HG03108 (cell line): ENCODE measurements at regions not wholly inside any gene's neighbourhood (a gene's known extent, or its start where the extent isn't known, plus 50 kb on each side); places are given as distances from the start of the nearest gene placed in this dataset.

Experiments
- ATAC-seq: cut with Tn5 transposase; IDR thresholded peaks from one replicate; pipeline ENCODE4 v1.9.1; 2021; ENCODE audit warnings: moderate library complexity; ENCODE audit not compliant: unreplicated experiment

GRCh38 chr14:61193476-61193875 lies 87.7 kb downstream of the TMEM30B start:
- no peak for ATAC-seq

DNA sequence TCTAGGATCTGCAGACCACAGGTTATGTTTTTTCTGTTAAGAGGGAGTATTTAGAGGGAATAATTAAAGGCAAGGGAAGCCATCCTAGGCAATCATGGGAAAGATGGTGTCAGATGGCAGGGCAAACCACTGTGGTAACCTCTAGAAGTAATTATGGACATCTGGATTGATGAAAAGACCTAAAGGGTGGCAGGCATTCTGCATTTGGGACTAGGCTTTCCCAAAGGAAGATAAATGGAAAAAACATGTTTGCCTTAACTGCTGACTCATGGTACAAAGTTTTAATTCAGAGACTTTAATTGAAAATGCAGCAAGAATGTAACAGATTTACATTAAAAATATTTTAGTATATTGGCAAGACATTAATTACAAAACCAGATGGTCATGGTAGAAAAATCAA lies 88.1 kb downstream of the TMEM30B start:
- no peak for ATAC-seq

DNA sequence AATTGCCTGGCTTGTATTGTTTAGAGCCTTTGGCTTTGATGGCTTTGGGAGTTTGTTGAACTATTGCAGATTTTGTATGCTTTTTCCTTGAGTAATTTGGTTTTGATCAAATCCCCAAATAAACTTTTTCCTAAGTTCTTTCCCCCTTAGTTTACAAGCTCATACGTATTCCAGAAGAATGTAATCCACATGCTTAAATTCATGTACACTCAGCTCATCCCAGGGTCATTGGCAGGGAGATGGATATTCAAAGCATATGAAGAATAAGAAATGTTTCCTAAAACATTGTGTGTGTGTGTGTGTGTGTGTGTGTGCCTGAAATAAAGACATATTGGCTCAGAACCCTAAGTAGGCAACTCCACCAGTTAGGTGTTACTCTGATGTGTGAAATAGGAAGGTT lies 89.4 kb downstream of the TMEM30B start:
- ATAC-seq, result no peak

DNA sequence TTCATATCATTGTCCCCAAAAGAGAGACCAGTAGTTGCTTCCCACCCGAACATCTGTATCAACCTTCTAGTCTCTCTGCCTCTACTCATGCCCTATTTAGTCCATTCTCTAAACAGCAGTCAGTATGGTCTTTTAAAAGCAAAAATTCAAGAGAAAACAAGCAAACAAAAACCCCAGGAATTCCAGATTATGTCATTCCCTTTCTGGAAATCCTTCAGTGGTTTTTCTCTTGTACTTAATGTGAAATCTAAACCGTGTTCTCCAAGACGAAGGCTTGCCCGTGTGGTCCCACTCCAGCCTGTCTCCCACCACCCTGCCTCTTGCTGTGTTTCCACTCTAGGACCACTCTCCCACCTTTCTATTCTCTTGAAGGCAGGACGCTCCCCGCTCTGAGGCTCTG lies 90.8 kb downstream of the TMEM30B start:
- ATAC-seq, result no peak

DNA sequence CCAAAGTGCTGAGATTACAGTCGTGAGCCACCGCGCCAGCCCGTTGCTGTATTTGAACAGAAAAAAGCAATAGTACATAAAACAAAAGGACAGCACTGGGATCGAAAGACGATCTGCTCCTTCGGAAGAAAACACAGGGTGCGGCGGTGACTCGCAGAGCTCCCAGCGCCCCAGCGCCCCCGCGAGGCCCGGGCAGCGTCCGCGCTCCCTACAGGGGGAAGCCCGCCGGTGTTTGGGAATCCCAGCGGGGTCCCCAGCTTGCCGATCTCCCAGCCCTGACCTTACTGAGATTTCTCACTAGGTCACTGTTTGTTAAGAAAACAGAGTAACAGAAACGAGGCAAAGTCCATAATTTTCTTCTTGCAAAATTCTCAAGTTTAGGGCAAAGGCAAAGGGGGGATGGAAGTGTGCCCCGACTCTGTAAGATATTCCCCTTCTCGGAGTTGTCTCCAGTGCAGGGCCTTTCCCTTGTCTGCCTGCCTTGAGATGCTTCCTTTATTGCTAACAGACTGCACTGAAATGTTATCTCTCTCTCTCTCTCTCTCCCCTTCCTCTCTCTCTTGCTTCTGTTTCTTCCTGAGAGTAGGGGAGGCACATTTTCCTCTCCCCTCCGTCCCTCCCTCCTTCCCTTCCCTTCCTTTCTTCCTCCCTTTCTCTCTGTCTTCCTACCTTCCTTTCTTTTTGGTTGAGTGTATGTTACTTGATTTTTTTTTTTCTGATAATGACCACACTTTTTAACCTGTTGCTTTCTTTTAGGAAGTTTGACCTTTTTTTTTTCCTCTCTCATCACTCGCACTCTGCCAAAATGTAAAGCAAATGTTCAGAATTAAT lies 91.9 kb downstream of the TMEM30B start:
- ATAC-seq, result no peak

DNA sequence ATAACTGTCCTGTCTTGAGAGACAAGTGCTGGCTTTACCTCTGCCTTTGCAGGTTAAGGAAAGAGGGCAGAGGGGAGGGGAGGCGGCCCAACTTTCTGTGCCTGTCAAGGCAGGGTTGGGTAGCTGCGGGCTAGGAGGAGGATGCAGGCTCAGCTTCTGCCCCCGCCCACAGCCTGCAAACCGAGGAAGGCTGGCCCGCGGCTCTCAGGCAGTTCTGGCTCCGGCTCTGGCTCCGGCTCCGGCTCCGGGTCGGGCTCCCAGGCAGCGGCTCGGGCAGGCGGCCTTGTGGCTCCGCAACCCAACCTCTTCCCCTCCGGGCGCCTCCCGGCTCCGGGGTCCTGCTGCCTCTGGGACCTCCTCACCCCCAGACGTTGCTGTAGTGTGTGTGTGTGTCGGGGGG lies 92.9 kb downstream of the TMEM30B start:
- no peak for ATAC-seq

- no peak for ATAC-seq
Measured at GRCh38 chr14:61187196-61187905, 93.8 kb downstream of the TMEM30B start.

GRCh38 chr14:61186341-61187195 lies 94.6 kb downstream of the TMEM30B start:
- ATAC-seq, result no peak

DNA sequence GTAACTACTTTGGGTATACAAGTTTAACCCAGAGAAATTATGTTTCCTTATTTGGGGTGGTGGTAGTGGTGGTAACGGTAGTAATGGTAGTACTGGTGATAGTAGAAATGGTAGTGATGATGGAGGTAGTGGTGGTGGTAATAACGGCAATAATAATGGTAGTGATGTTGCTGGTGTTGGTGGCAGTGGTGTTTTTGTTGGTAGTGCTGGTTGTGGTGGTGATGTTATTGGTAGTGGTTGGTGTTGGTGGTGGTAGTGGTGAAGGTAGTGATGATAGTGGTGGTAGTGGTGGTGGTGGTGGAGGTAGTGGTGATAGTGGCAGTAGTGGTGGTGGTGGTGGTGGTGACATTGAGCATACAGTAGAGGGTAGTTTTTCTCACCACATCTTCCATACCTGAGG lies 95.6 kb downstream of the TMEM30B start:
- ATAC-seq, result no peak

DNA sequence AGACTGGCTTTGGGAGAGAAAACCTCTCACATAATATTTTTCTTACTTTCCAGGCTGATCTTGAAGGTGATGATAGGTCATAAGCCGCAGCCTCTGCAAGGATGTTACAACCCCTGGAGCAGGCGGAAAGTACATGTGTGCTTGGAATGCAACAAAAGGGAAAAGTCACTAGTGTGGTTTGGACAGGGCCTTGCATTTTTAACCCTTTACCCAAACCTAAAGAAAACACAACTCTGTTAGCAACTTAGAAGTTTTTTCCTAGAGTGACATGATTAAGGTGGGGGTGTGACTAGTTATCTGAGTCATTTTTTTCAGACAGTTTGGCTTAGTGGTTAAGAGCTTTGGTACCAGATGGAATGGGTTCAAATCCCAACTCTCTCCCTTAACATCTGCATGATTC lies 97.0 kb downstream of the TMEM30B start:
- ATAC-seq, result no peak

GRCh38 chr14:61183196-61183885 lies 97.8 kb downstream of the TMEM30B start:
- ATAC-seq, result no peak

GRCh38 chr14:61179796-61180398 lies 101.2 kb downstream of the TMEM30B start:
- ATAC-seq, result no peak

GRCh38 chr14:61179061-61179690 lies 102.0 kb downstream of the TMEM30B start:
- ATAC-seq, result no peak

DNA sequence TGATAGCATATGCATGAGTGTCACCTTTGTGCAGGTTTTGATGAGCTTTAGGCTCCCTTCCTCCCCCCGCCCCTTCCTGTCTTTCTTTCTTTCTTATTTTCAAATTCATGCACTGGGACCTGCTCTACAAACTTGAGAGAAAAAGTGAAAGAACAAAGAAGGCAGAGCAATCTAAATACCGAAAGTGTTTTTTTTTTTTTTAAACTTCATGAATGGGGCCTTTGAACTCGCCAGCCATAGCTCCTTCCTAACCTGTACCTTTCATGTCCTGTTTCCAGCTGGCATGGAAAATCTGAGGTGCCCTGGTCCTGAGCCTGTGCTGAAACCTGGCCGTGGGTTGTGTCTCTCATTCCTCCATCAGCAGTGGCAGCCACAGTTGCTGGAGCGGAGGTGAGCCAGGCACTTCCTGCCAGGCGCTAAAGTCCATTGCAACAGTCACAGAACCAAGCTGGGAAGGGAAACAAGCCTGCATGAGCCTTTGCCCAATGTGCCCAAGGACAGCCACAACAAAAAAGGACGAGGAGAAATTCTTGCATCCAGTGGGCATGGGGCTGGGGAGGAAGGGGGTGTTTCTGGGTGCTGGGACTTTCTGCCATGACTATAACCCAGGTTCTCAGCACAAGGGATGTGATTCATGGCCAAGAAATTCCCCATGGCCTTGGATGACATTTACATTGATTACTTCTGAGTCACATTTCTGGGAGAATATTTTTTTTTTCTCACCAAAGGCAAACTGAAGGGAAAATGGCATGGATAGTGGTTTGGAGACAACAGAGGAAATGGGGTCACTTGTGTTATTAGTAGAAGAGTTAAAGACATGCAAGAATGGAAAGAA lies 102.7 kb downstream of the TMEM30B start:
- no peak for ATAC-seq

- no peak for ATAC-seq
Measured at GRCh38 chr14:61177279-61178225, 103.6 kb downstream of the TMEM30B start.

DNA sequence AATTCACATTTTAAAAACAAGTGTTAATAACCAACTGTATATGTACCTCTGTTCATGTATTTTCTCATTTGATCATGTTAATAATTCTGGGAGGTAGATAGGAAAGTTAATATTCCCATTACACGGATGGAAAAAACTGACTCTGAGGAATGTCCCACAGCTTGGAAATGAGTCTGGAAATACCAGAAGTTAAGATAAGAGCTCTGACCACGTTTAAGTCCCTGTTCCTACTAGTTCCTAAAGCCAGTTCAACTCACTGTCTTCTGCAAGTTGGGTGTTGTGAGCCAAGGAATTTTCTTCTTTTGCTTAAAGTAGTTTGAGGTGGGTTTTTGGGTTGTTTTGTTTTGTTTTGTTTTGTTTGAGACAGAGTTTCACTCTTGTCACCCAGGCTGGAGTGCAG lies 104.5 kb downstream of the TMEM30B start:
- ATAC-seq, result no peak

DNA sequence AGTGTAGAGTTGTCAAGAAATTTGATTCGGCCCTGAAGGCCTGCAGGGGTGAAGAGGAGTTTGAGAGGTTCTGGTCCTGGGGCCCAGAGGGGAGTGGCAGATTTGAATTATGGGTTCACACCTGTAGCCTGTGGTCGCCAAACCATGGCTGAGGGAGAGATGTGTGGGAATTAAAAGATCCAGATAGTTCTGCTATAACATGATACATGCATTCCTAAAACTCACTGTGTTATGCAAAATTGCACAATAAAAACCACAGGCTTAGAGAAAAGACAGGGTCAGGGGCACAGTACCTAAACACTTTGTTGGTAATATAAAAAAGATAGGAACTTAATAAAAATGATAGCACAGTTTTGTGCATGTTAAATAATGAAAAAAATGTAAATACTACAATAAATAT lies 106.2 kb downstream of the TMEM30B start:
- ATAC-seq, result no peak

GRCh38 chr14:61174441-61174891 lies 106.7 kb downstream of the TMEM30B start:
- no peak for ATAC-seq
